ENCODE measurements at regions not wholly inside any gene's neighbourhood (a gene's known extent, or its start where the extent isn't known, plus 50 kb on each side); places are given as distances from the start of the nearest gene placed in this dataset.

- H3K4me3 ChIP-seq (ENCODE audit: control insufficient read depth, low read depth, low read length), result no peak overlapping the region
- TF ChIP-seq CTCF (IDR thresholded peaks at IDR 0.05; ENCODE audit: control insufficient read depth, insufficient read depth, low read depth, low read length, missing control alignments), result no peak
- no peak for DNase-seq (ENCODE audit: low read depth)
These were observed 1896.9 kb upstream of the CDH6 start for GRCh38 chr5:29296548-29296947.

- DNase-seq (ENCODE audit: low read depth), result no peak
- H3K4me3 ChIP-seq (ENCODE audit: control insufficient read depth, low read depth, low read length), result no peak overlapping the region
- TF ChIP-seq CTCF (IDR thresholded peaks at IDR 0.05; ENCODE audit: control insufficient read depth, insufficient read depth, low read depth, low read length, missing control alignments), result no peak
These were observed 1915.8 kb upstream of the CDH6 start for GRCh38 chr5:29277642-29278041.

- DNase-seq (ENCODE audit: low read depth), result no peak
- TF ChIP-seq CTCF (IDR thresholded peaks at IDR 0.05; ENCODE audit: control insufficient read depth, insufficient read depth, low read depth, low read length, missing control alignments), result no peak
- no peak overlapping the region for H3K4me3 ChIP-seq (ENCODE audit: control insufficient read depth, low read depth, low read length)
These were observed 1917.1 kb upstream of the CDH6 start for GRCh38 chr5:29276371-29276770.

- no peak for DNase-seq (ENCODE audit: low read depth)
These were observed 1929.6 kb upstream of the CDH6 start for GRCh38 chr5:29263915-29264351.

GRCh38 chr5:29262339-29263123 lies 1931.0 kb upstream of the CDH6 start:
- DNase-seq (ENCODE audit: low read depth), result no peak
- H3K4me3 ChIP-seq (ENCODE audit: control insufficient read depth, low read depth, low read length), result no peak overlapping the region
- no peak for TF ChIP-seq CTCF (IDR thresholded peaks at IDR 0.05; ENCODE audit: control insufficient read depth, insufficient read depth, low read depth, low read length, missing control alignments)

More at GRCh38 chr5:29263915-29264351, 1929.6 kb upstream of the CDH6 start:
- no peak for TF ChIP-seq CTCF (IDR thresholded peaks at IDR 0.05; ENCODE audit: control insufficient read depth, insufficient read depth, low read depth, low read length, missing control alignments)
- no peak overlapping the region for H3K4me3 ChIP-seq (ENCODE audit: control insufficient read depth, low read depth, low read length)

- DNase-seq (ENCODE audit: low read depth), result no peak
- TF ChIP-seq CTCF (IDR thresholded peaks at IDR 0.05; ENCODE audit: control insufficient read depth, insufficient read depth, low read depth, low read length, missing control alignments), result no peak
- H3K4me3 ChIP-seq (ENCODE audit: control insufficient read depth, low read depth, low read length), result no peak overlapping the region
These were observed 1932.3 kb upstream of the CDH6 start for GRCh38 chr5:29261213-29261612.

All from AG09309 (cell line).